ENCODE measurements at regions not wholly inside any gene's neighbourhood (a gene's known extent, or its start where the extent isn't known, plus 50 kb on each side); places are given as distances from the start of the nearest gene placed in this dataset.

GRCh38 chr20:24764027-24764793 is 184.9 kb upstream of the CST7 start:
- no peak for DNase-seq
- ATAC-seq: no peak
- no peaks in the 10 kb centered on the region for H3K36me3 ChIP-seq (ENCODE audit: control insufficient read depth, insufficient read depth, low read length)
- H3K4me1 Mint-ChIP-seq: peaks cover 6 to 7% of the 10 kb centered on the region in 2 donors
- 90% methylated on average over 16 of the region's 16 CpGs for WGBS (ENCODE audit: insufficient coverage)
- TF ChIP-seq CTCF (IDR thresholded peaks at IDR 0.05): no peak
- intact Hi-C loops (cut with micrococcal nuclease): no loop called here
- H3K27me3 ChIP-seq (ENCODE audit: control insufficient read depth, insufficient read depth, low read length): no peaks in the 10 kb centered on the region
- H3K4me3 Mint-ChIP-seq: no peak overlapping the region
- no peaks in the 10 kb centered on the region for H3K9me3 ChIP-seq (ENCODE audit: control insufficient read depth, insufficient read depth, low read length)
- no peak overlapping the region for H3K27ac ChIP-seq (ENCODE audit: low read length)
- H3K36me3 Mint-ChIP-seq: no peaks in the 10 kb centered on the region
- no peak overlapping the region for H3K27ac Mint-ChIP-seq
- no peaks in the 10 kb centered on the region for H3K9me3 Mint-ChIP-seq
- peaks cover 6 to 22% of the 10 kb centered on the region in 2 donors for H3K27me3 Mint-ChIP-seq (ENCODE audit: low read depth in 2 of 2)
- peaks cover 6% of the 10 kb centered on the region for H3K4me1 ChIP-seq (ENCODE audit: control insufficient read depth, insufficient read depth, low read length)
- H3K4me3 ChIP-seq (ENCODE audit: low read length): no peak overlapping the region

GRCh38 chr20:24764794-24765202 is 184.3 kb upstream of the CST7 start:
- Mint-ChIP-seq H3K9me3 (no peaks in the 10 kb centered on the region), H3K4me1 (peaks cover 6 to 7% of the 10 kb centered on the region in 2 donors), H3K27ac (no peak overlapping the region), H3K36me3 (no peaks in the 10 kb centered on the region), H3K4me3 (no peak overlapping the region), H3K27me3 (ENCODE audit: low read depth in 2 of 2) (peaks cover 6 to 16% of the 10 kb centered on the region in 2 donors)
- DNase-seq: no peak
- ATAC-seq: no peak
- no peaks in the 10 kb centered on the region for H3K36me3 ChIP-seq (ENCODE audit: control insufficient read depth, insufficient read depth, low read length)
- no peaks in the 10 kb centered on the region for H3K27me3 ChIP-seq (ENCODE audit: control insufficient read depth, insufficient read depth, low read length)
- intact Hi-C loops (cut with micrococcal nuclease): no loop called here
- H3K27ac ChIP-seq (ENCODE audit: low read length): no peak overlapping the region
- H3K4me1 ChIP-seq (ENCODE audit: control insufficient read depth, insufficient read depth, low read length): peaks cover 6% of the 10 kb centered on the region
- no peaks in the 10 kb centered on the region for H3K9me3 ChIP-seq (ENCODE audit: control insufficient read depth, insufficient read depth, low read length)
- WGBS (ENCODE audit: insufficient coverage): 90% methylated on average over 6 of the region's 9 CpGs
- TF ChIP-seq CTCF (IDR thresholded peaks at IDR 0.05): no peak
- no peak overlapping the region for H3K4me3 ChIP-seq (ENCODE audit: low read length)

- H3K27me3 ChIP-seq (ENCODE audit: control insufficient read depth, insufficient read depth, low read length): no peaks in the 10 kb centered on the region
- H3K9me3 ChIP-seq (ENCODE audit: control insufficient read depth, insufficient read depth, low read length): no peaks in the 10 kb centered on the region
- H3K4me1 Mint-ChIP-seq: peaks cover 6 to 7% of the 10 kb centered on the region in 2 donors
- H3K4me1 ChIP-seq (ENCODE audit: control insufficient read depth, insufficient read depth, low read length): peaks cover 6% of the 10 kb centered on the region
- no peak overlapping the region for H3K4me3 Mint-ChIP-seq
- intact Hi-C loops (cut with micrococcal nuclease): no loop called here
- DNase-seq (peak in 1 of 2 donors; percentile 4), ATAC-seq (no peak)
- no peaks in the 10 kb centered on the region for H3K36me3 Mint-ChIP-seq
- H3K27ac Mint-ChIP-seq: no peak overlapping the region
- peaks cover 9 to 11% of the 10 kb centered on the region in 2 donors for H3K27me3 Mint-ChIP-seq (ENCODE audit: low read depth in 2 of 2)
- H3K36me3 ChIP-seq (ENCODE audit: control insufficient read depth, insufficient read depth, low read length): no peaks in the 10 kb centered on the region
- H3K9me3 Mint-ChIP-seq: no peaks in the 10 kb centered on the region
- H3K4me3 ChIP-seq (ENCODE audit: low read length): no peak overlapping the region
- no peak for TF ChIP-seq CTCF (IDR thresholded peaks at IDR 0.05)
- no peak overlapping the region for H3K27ac ChIP-seq (ENCODE audit: low read length)
- 83% methylated on average over 12 of the region's 12 CpGs for WGBS (ENCODE audit: insufficient coverage)
Measured at GRCh38 chr20:24765316-24766142, 183.5 kb upstream of the CST7 start.
